NCI-H345 treated with DMSO at 0.1 percent for 48 hours (cell line): ENCODE measurements at regions not wholly inside any gene's neighbourhood (a gene's known extent, or its start where the extent isn't known, plus 50 kb on each side); places are given as distances from the start of the nearest gene placed in this dataset.

ENCODE experiments used
- DNase-seq: peaks from one replicate; lab custom pipeline; 2025; ENCODE audit not compliant: unreplicated experiment; lab: John Stamatoyannopoulos, UW

GRCh38 chr10:10204415-10204814, 813.3 kb upstream of the CELF2 start:
- no peak for DNase-seq

GRCh38 chr10:10205906-10206305, 811.8 kb upstream of the CELF2 start:
- DNase-seq: no peak

DNA sequence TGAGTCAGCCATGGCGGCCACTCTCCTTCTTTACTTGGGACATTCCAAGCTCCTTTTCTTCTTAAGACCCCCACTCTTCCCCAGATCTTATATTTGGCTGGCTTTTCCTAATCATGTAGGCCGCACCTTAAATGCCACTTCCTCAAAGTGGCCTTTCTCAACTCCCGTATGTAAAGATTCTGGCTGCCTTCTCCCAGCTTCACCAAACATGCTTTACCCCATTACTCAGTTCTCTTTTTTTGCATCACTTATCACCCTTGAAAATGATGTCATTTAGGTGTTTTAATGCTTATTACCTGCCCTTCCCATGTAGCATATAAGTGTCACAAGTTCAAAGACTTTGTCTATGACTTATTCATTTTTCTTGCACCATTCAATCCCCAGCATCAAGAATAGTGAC, 810.1 kb upstream of the CELF2 start:
- DNase-seq: no peak

- DNase-seq: no peak
These were observed 809.5 kb upstream of the CELF2 start for GRCh38 chr10:10208196-10208595.

GRCh38 chr10:10209167-10209566, 808.5 kb upstream of the CELF2 start:
- DNase-seq: no peak

- no peak for DNase-seq
These were observed 806.3 kb upstream of the CELF2 start for GRCh38 chr10:10211409-10211808.

DNA sequence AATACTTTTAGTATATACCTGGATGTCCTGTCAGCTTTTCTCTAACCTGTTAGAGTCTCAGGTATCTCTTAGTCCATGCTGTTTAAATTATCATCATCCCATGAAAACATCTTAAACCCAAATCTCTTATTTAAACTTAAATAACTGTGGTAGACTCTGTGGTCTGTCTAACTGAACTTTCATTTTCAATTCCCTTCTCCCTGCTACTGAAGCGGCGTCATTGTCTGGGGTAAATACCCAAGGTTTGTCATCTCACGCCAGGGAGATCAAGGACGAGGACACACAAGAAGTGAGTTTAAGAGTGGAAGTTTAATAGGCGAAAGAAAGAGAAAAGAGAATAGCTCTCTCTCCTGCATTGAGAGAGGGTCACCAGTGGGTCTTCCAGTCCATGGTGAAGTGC, 804.4 kb upstream of the CELF2 start:
- no peak for DNase-seq

GRCh38 chr10:10222304-10222841, 795.3 kb upstream of the CELF2 start:
- DNase-seq: no peak

DNA sequence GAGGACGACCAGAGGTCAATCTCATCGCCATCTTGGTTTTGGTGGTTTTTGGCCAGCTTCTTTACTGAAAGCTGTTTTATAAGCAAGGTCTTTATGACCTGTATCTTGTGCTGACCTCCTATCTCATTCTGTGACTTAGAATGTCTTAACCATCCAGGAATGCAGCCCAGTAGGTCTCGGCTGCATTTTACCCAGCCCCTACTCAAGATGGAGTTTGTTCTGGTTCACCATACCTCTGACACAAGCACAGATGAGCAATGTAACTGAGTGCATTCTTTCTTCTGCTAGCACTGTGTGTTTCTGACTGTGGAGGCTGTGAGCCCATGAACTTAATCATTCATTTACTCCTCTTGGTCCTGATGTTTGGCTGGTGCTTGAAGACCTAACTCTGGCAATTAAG, 794.5 kb upstream of the CELF2 start:
- DNase-seq: no peak

- DNase-seq: no peak
These were observed 792.5 kb upstream of the CELF2 start for GRCh38 chr10:10225136-10225676.

DNA sequence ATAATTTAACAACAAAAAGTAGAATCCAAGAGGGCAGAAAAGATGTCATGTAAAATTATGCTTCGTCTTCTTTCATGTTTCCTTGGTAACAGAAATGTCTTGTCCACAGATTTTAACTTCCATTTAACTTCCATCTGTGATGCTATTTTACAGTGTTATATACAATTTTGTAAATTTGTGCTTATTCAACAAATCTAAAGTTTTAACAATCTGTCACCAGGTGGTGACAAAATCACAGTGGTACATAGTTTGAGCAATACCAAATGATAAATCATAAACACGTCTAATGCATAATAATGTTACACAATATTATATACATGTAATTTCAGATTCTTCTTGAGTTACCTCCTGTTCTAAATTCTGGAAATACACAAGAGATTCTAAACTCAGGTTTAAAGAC, 784.4 kb upstream of the CELF2 start:
- DNase-seq: no peak

- DNase-seq: no peak
These were observed 782.7 kb upstream of the CELF2 start for GRCh38 chr10:10235003-10235402.

DNA sequence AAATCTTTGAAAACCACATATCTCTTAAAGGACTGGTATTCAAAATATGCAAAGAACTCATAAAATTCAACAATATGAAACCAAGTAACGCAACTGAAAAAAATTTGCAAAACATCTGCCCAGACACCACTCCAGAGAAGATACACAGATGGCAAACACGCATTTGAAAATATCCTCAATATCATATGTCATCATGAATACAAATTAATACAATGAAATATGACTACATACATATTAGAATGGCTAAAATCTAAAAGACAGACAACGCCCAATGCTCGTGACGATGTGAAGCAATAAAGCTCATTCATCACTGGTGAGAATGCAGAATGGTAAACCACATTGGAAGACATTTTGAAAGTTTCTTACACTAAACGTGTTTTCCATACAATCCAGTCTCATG, 770.1 kb upstream of the CELF2 start:
- DNase-seq: no peak

DNA sequence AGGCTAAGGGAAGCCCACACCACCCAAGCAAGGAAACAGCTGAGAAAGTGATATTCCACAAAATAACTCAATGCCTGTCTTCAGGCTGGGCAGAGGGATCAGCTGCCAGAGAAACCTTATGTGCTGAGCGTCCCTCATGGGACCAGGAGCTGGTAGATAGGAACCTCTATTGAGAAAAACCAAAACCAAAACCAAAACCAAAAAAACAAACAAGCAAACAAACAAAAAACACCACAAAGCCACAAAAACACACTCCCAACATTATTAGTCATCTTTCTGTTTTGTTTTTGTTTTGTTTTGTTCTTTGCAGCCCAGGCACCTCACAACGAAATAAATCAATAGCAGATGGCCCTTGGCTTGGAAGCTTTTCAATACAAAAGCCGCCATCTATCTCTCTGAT, 760.8 kb upstream of the CELF2 start:
- no peak for DNase-seq

DNA sequence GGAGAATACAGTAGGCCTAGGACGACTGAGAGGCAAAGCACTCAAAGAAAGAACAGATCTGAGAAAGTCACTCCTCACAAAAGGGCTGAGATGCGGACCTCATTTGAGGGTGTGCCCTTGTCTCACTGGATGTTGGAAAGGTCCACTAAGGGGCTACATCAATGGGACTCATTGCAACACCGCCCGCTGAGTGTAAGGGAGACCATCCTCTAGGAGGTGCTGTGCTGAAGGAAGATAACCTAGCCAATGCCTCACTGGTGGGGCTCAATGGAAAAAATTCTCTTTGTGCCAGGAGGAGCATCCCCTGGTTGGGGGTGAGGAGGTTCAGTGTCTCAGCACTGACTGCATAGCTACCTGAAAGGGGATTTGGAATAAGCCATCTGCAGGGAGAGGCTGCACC, 758.7 kb upstream of the CELF2 start:
- no peak for DNase-seq

- no peak for DNase-seq
These were observed 747.3 kb upstream of the CELF2 start for GRCh38 chr10:10270126-10271050.

- no peak for DNase-seq
These were observed 746.0 kb upstream of the CELF2 start for GRCh38 chr10:10271639-10272192.

GRCh38 chr10:10273661-10274060, 744.0 kb upstream of the CELF2 start:
- DNase-seq: no peak

DNA sequence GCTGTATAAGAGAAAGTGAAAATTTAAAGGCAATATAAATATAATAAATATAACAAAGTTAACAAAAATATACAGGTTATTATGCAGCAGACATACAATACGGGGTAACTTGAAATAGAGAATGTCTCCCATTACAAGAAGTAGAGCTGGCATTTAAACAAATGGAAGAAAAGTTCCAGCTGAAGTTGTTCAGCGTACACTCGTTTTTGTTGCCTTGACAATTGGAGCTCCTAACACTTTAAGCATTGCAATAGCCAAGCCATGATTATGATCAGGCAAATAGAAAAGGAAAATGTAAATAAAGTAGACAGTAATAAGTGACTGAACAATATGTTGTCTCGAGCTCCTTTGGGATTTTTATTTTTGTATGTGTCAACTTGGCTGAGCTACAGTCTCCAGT, 737.8 kb upstream of the CELF2 start:
- no peak for DNase-seq

GRCh38 chr10:10292501-10292900, 725.2 kb upstream of the CELF2 start:
- no peak for DNase-seq

DNA sequence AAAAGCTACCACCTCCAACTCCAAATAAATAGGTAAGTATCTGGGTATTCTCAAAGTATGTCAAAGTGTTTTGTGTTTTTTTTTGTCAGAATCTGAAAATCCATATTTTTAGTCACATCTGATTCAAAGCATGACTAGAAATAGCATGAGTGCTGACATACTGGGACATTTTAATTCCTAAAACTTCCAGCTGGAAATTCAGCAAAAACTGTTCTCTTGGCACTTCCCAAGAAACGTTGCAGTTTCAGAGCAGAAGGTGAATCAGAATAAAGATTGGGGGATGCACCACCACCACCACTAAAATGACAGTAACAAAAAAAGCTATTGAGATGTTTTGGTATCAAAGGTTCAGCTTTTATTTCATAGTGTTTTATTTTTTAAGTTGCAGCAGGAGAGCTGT, 724.6 kb upstream of the CELF2 start:
- no peak for DNase-seq

DNA sequence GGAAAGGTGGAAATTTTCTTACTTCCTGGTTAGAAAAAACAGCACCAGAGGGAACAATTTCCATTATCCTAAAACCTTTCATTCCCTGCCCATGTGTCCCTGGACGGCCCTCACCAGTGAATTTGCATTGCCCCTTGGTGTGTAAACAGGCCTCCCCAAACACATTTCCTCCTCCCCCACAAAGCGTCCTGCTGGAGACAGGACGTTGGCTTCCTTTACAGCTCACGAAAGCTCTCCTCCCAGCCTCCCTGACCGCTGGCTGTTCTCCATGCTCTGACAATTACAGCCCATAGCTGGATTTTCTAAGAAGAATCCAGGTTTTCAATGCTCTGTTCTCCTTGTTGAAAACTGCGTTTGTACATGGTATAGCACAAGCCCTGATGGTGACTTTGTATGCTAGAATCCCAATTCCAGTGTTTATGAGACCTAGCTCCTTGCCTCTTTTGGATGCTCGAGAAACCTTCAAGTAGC, 724.2 kb upstream of the CELF2 start:
- DNase-seq: no peak
